Suprapubic skin (tissue), 3 donors: ENCODE measurements at regions not wholly inside any gene's neighbourhood (a gene's known extent, or its start where the extent isn't known, plus 50 kb on each side); places are given as distances from the start of the nearest gene placed in this dataset.

Source experiments
- POLR2AphosphoS5 ChIP-seq, 3 donors: sonication (generic); formaldehyde crosslinking; IDR thresholded peaks; one replicate each; pipeline ENCODE4 v1.6.1; 2017; ENCODE audit warnings: antibody characterized with exemption in 3 of 3
- TF ChIP-seq, protein P1 (sequence below), 2 donors: fragments of 200-600 bp in 1 of 2; fragments of 450-650 bp in 1 of 2; sonication (generic) in 1 of 2; IDR thresholded peaks; one replicate each; pipeline ENCODE4 v1.5.1; 2016 to 2019; ENCODE audit warnings: antibody characterized with exemption in 2 of 2, mild to moderate bottlenecking in 1 of 2, moderate library complexity in 1 of 2

DNA sequence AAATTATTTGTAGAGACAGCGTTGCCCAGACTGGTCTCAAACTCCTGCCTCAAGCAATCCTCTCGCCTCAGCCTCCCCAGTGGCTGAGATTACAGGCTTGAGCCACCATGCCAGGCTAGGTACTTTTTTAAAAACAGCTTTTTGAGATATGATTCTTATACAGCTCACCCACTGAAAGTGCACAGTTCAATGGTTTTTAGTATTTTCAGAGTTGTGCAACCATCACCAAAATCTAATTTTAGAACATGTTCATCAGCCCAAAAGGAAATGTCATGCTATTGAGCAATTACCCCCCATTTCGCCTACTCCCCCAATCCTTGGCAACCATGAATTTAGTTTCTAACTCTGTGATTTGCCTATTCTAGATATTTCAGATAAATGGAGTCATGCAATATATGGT, 73.7 kb downstream of the EVX1 start:
- TF ChIP-seq, protein P1, sequence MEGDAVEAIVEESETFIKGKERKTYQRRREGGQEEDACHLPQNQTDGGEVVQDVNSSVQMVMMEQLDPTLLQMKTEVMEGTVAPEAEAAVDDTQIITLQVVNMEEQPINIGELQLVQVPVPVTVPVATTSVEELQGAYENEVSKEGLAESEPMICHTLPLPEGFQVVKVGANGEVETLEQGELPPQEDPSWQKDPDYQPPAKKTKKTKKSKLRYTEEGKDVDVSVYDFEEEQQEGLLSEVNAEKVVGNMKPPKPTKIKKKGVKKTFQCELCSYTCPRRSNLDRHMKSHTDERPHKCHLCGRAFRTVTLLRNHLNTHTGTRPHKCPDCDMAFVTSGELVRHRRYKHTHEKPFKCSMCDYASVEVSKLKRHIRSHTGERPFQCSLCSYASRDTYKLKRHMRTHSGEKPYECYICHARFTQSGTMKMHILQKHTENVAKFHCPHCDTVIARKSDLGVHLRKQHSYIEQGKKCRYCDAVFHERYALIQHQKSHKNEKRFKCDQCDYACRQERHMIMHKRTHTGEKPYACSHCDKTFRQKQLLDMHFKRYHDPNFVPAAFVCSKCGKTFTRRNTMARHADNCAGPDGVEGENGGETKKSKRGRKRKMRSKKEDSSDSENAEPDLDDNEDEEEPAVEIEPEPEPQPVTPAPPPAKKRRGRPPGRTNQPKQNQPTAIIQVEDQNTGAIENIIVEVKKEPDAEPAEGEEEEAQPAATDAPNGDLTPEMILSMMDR (IDR thresholded peaks at IDR 0.05), result no peak
- TF ChIP-seq POLR2AphosphoS5 (IDR thresholded peaks at IDR 0.05), result no peak
